Brain microvascular endothelial cell (primary cell): ENCODE measurements at regions not wholly inside any gene's neighbourhood (a gene's known extent, or its start where the extent isn't known, plus 50 kb on each side); places are given as distances from the start of the nearest gene placed in this dataset.

Experiments used
- DNase-seq: peaks from one replicate; pipeline ENCODE4 v3.0.0-alpha.2; 2020
- H3K27ac ChIP-seq: fragments of 250-450 bp; sonication (Bioruptor Pico); 2 replicates; pipeline ENCODE4 v1.5.1; 2020; ENCODE audit warnings: mild to moderate bottlenecking, moderate library complexity
- H3K27me3 ChIP-seq: fragments of 250-450 bp; sonication (Bioruptor Pico); replicated peaks from 2 replicates; pipeline ENCODE4 v1.5.1; 2020; ENCODE audit warnings: mild to moderate bottlenecking
- H3K36me3 ChIP-seq: fragments of 250-450 bp; sonication (Bioruptor Pico); replicated peaks from 2 replicates; pipeline ENCODE4 v1.5.1; 2020; ENCODE audit warnings: mild to moderate bottlenecking
- H3K4me3 ChIP-seq: 2 replicates; pipeline ENCODE4 v1.5.1; 2011; ENCODE audit warnings: low read depth, mild to moderate bottlenecking, control low read depth, low read length, moderate library complexity
- in situ Hi-C: cut with HindIII; loops from 2 replicates; pipeline ENCODE4 v1.10.0; 2017; ENCODE audit warnings: low sequenced_read_pairs, low pct_ligation_motif_present
- TF ChIP-seq, protein P1 (sequence below): IDR thresholded peaks from 2 replicates; pipeline ENCODE4 v1.5.1; 2011; ENCODE audit warnings: low read depth, mild to moderate bottlenecking, moderate library complexity, low read length, control low read depth, inconsistent platforms; ENCODE audit errors: missing control alignments

DNA sequence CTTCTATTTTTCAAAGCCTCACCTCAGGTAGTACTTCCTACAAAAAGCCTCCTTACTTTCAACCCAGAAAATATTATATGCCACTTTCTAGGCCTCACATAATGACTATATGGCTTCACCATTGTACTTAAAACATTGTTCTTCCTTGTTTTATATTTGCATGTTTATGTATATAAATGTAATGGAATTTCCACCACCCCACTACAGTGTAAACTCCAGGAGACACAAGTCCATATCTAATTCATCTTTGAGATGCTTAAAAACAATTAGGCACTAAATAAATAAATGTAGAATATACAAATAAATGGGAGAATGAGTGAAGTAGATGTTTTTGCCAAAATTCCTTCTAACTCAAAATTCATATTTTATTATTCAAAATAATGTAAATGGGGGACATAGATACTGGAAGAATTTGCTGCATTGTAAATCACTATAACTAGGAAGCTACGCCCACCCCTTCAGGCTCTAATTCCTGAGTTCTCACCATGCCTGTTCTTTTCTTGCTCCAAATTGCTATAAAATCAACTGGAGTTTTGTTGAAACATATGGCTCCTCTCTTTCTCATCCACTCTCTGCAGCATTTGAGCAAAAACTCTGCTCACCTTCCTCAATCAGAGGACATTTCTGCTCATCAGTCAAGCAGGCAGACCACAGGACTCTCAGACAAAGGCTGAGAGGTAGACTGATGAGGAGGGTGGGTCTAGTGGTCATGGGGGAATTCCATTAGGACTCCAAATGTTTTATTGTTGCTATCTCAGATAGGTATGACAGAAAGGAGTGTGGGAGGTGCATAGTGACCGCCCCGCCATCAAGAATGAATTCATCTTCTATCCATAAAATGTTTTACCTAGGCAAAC lies 243.0 kb downstream of the HNMT start:
- no peaks in the 10 kb centered on the region for H3K27me3 ChIP-seq
- DNase-seq, result no peak
- no peaks in the 10 kb centered on the region for H3K36me3 ChIP-seq
- H3K27ac ChIP-seq, result no peak overlapping the region
- in situ Hi-C loops, result no loop called here
- no peak overlapping the region for H3K4me3 ChIP-seq
- TF ChIP-seq, protein P1, sequence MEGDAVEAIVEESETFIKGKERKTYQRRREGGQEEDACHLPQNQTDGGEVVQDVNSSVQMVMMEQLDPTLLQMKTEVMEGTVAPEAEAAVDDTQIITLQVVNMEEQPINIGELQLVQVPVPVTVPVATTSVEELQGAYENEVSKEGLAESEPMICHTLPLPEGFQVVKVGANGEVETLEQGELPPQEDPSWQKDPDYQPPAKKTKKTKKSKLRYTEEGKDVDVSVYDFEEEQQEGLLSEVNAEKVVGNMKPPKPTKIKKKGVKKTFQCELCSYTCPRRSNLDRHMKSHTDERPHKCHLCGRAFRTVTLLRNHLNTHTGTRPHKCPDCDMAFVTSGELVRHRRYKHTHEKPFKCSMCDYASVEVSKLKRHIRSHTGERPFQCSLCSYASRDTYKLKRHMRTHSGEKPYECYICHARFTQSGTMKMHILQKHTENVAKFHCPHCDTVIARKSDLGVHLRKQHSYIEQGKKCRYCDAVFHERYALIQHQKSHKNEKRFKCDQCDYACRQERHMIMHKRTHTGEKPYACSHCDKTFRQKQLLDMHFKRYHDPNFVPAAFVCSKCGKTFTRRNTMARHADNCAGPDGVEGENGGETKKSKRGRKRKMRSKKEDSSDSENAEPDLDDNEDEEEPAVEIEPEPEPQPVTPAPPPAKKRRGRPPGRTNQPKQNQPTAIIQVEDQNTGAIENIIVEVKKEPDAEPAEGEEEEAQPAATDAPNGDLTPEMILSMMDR, result no peak

DNA sequence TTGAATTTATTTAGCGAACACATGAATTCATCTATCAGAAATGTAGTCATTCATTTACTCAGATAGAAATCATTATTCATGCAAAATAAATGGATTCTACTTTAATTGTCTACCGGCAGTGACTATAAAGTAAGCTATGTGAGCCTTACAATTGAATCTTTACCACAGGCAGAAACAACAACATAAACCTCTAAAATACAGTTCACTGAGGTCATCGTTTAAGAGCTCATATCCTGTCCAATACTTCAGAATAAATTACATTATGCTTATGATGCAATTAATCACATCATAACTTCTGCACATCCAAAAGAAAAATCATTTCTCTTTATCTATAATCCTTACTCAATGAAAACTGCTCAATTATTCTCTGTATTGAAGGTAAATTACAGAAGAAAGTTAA lies 244.7 kb downstream of the HNMT start:
- TF ChIP-seq, protein P1, result no peak
- Histone ChIP-seq H3K27ac (no peak overlapping the region), H3K36me3 (no peaks in the 10 kb centered on the region), H3K27me3 (no peaks in the 10 kb centered on the region), H3K4me3 (no peak overlapping the region)
- no peak for DNase-seq
- in situ Hi-C loops, result no loop called here

- no peak overlapping the region for H3K4me3 ChIP-seq
- in situ Hi-C loops, result no loop called here
Observed at GRCh38 chr2:138210487-138210886, 246.2 kb downstream of the HNMT start.

GRCh38 chr2:138212434-138212833 lies 248.2 kb downstream of the HNMT start:
- no peak for DNase-seq
- Histone ChIP-seq H3K27ac (no peak overlapping the region), H3K4me3 (no peak overlapping the region), H3K36me3 (no peaks in the 10 kb centered on the region), H3K27me3 (no peaks in the 10 kb centered on the region)
- TF ChIP-seq, protein P1, result no peak
- in situ Hi-C loops, result no loop called here

More at GRCh38 chr2:138210487-138210886, 246.2 kb downstream of the HNMT start:
- no peaks in the 10 kb centered on the region for H3K27me3 ChIP-seq
- no peak overlapping the region for H3K27ac ChIP-seq
- TF ChIP-seq, protein P1, result no peak
- no peak for DNase-seq
- no peaks in the 10 kb centered on the region for H3K36me3 ChIP-seq

- TF ChIP-seq, protein P1, result no peak
- Histone ChIP-seq H3K36me3 (no peaks in the 10 kb centered on the region), H3K4me3 (no peak overlapping the region), H3K27ac (no peak overlapping the region), H3K27me3 (no peaks in the 10 kb centered on the region)
- DNase-seq, result no peak
- in situ Hi-C loops, result no loop called here
Observed at GRCh38 chr2:138213084-138213483, 248.8 kb downstream of the HNMT start.
